Erythroblast (primary cell): ENCODE measurements at regions not wholly inside any gene's neighbourhood (a gene's known extent, or its start where the extent isn't known, plus 50 kb on each side); places are given as distances from the start of the nearest gene placed in this dataset.

Experiments used
- GATA1 ChIP-seq: IDR thresholded peaks from 2 replicates; pipeline ENCODE4 v1.6.1; 2011; ENCODE audit warnings: low read depth, mild to moderate bottlenecking, control low read depth, low read length, moderate library complexity
- POLR2A ChIP-seq: IDR thresholded peaks from 2 replicates; pipeline ENCODE4 v1.6.1; 2011; ENCODE audit warnings: mild to moderate bottlenecking, low read length

DNA sequence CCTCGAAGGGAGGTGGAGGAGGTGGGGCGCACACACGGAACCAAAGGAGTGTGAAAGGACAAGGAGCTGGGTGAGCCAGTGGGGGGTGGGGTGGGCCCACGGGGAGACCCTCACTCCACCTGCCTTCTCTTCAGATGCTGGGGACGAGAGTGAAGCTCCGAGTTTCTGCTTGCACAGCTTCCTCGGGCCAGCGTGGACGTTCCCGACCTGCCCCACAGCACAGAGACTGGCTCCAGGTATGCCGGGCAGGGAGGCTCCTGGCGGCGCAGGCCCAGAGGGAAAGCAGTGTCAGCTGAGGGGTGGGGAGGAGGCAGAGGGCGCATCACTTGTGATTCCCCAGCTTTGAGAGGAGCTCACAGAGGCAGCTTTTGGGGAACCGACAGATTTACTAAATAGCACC lies 98.5 kb upstream of the RPS6KA2 start:
- no peak for TF ChIP-seq POLR2A
- TF ChIP-seq GATA1 = no peak
